ENCODE measurements at regions not wholly inside any gene's neighbourhood (a gene's known extent, or its start where the extent isn't known, plus 50 kb on each side); places are given as distances from the start of the nearest gene placed in this dataset.

GRCh38 chr4:130812117-130812765 lies 1716.3 kb downstream of the C4orf33 start:
- TF ChIP-seq POLR2AphosphoS5 (IDR thresholded peaks at IDR 0.05; ENCODE audit: low read depth, low read length): no peak
- TF ChIP-seq POU2F2 (IDR thresholded peaks at IDR 0.05; ENCODE audit: low read depth, low read length): no peak

Data from GM12891 (cell line).